ENCODE measurements at regions not wholly inside any gene's neighbourhood (a gene's known extent, or its start where the extent isn't known, plus 50 kb on each side); places are given as distances from the start of the nearest gene placed in this dataset.
"Not testable (repeated sequence)": the region's sequence is repeated elsewhere in the genome, so short reads cannot be mapped to it uniquely, and the experiment has no call there.

- DNase-seq (ENCODE audit: low read depth in 2 of 2): peak in 1 of 2 donors; percentile 52
Measured at GRCh38 chr6:140285471-140285870, 911.0 kb upstream of the CITED2 start.

- DNase-seq (ENCODE audit: low read depth in 2 of 2): no peak
Measured at GRCh38 chr6:140284871-140285270, 910.4 kb upstream of the CITED2 start.

GRCh38 chr6:140283197-140283596 lies 908.7 kb upstream of the CITED2 start:
- no peak for DNase-seq (ENCODE audit: low read depth in 2 of 2)

- no peak for DNase-seq (ENCODE audit: low read depth in 2 of 2)
Measured at GRCh38 chr6:140281767-140282166, 907.3 kb upstream of the CITED2 start.

- no peak for DNase-seq (ENCODE audit: low read depth in 2 of 2)
Measured at GRCh38 chr6:140281236-140281635, 906.8 kb upstream of the CITED2 start.

GRCh38 chr6:140276719-140277118 lies 902.3 kb upstream of the CITED2 start:
- DNase-seq (ENCODE audit: low read depth in 2 of 2): no peak

GRCh38 chr6:140276133-140276532 lies 901.7 kb upstream of the CITED2 start:
- DNase-seq (ENCODE audit: low read depth in 2 of 2): no peak

GRCh38 chr6:140275725-140276124 lies 901.3 kb upstream of the CITED2 start:
- DNase-seq (ENCODE audit: low read depth in 2 of 2): no peak

- no peak for DNase-seq (ENCODE audit: low read depth in 2 of 2)
Measured at GRCh38 chr6:140274548-140274947, 900.1 kb upstream of the CITED2 start.

- peak in 1 of 2 donors; percentile 73 for DNase-seq (ENCODE audit: low read depth in 2 of 2)
Measured at GRCh38 chr6:140271759-140272377, 897.4 kb upstream of the CITED2 start.

- peak in 1 of 2 donors; percentile 77 for DNase-seq (ENCODE audit: low read depth in 2 of 2)
Measured at GRCh38 chr6:140269591-140270165, 895.2 kb upstream of the CITED2 start.

- no peak for DNase-seq (ENCODE audit: low read depth in 2 of 2)
Measured at GRCh38 chr6:140264431-140264830, 890.0 kb upstream of the CITED2 start.

- DNase-seq (ENCODE audit: low read depth in 2 of 2): not testable (repeated sequence)
Measured at GRCh38 chr6:140258302-140258701, 883.9 kb upstream of the CITED2 start.

- no peak for DNase-seq (ENCODE audit: low read depth in 2 of 2)
Measured at GRCh38 chr6:140256248-140256647, 881.8 kb upstream of the CITED2 start.

- no peak for DNase-seq (ENCODE audit: low read depth in 2 of 2)
Measured at GRCh38 chr6:140253096-140253495, 878.6 kb upstream of the CITED2 start.

- DNase-seq (ENCODE audit: low read depth in 2 of 2): no peak
Measured at GRCh38 chr6:140252099-140252498, 877.7 kb upstream of the CITED2 start.

- no peak for DNase-seq (ENCODE audit: low read depth in 2 of 2)
Measured at GRCh38 chr6:140245296-140246040, 871.0 kb upstream of the CITED2 start.

- DNase-seq (ENCODE audit: low read depth in 2 of 2): no peak
Measured at GRCh38 chr6:140237251-140237650, 862.8 kb upstream of the CITED2 start.

- no peak for DNase-seq (ENCODE audit: low read depth in 2 of 2)
Measured at GRCh38 chr6:140236732-140237131, 862.3 kb upstream of the CITED2 start.

GRCh38 chr6:140230282-140230681 lies 855.8 kb upstream of the CITED2 start:
- DNase-seq (ENCODE audit: low read depth in 2 of 2): no peak

- no peak for DNase-seq (ENCODE audit: low read depth in 2 of 2)
Measured at GRCh38 chr6:140228491-140228890, 854.0 kb upstream of the CITED2 start.

GRCh38 chr6:140226637-140227036 lies 852.2 kb upstream of the CITED2 start:
- DNase-seq (ENCODE audit: low read depth in 2 of 2): no peak

Measured in dermis microvascular lymphatic vessel endothelial cell (primary cell).